HG02885 (cell line): ENCODE measurements at regions not wholly inside any gene's neighbourhood (a gene's known extent, or its start where the extent isn't known, plus 50 kb on each side); places are given as distances from the start of the nearest gene placed in this dataset.
"Not testable (repeated sequence)": the region's sequence is repeated elsewhere in the genome, so short reads cannot be mapped to it uniquely, and the experiment has no call there.

Experiments
- ATAC-seq: cut with Tn5 transposase; IDR thresholded peaks from one replicate; pipeline ENCODE4 v1.9.1; 2021; ENCODE audit warnings: mild to moderate bottlenecking; ENCODE audit not compliant: unreplicated experiment, poor library complexity

DNA sequence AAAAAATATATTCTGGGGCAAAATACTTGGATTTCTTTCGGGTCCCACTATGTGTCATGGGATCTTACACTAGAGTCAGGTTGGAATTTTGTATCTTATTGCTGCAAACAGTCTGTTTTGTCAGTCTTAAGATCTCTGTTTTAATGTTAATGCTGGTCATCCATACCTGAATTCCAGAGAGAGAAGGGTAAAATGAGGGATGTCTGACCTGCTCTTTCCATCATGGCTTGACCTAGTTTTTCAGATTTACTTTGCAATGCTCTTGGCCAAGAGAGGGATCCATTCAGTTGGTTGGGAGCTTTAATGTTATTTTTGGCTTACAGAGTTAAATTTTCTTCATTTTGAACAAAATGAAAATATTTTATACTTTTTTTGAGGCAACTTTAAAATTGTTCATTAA lies 117.2 kb downstream of the CASP12 start:
- no peak for ATAC-seq

GRCh38 chr11:104776501-104777170 lies 121.6 kb downstream of the CASP12 start:
- no peak for ATAC-seq

DNA sequence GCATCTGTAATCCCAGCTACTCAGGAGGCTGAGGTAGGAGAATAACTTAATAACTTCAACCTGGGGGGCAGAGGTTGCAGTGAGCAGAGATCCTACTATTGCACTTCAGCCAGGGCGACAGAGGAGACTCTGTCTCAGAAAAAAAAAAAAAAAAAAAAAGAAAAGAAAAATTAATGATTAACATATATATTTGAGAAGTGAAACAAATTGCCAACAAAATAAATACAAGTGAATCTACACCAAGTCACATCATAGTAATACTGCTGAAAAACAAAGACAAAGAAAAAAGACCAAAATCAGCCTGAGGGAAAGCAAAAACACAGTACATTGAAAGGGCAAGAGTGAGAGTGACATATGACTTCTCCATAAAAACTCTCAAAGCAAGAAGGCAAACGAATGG lies 123.7 kb downstream of the CASP12 start:
- no peak for ATAC-seq

DNA sequence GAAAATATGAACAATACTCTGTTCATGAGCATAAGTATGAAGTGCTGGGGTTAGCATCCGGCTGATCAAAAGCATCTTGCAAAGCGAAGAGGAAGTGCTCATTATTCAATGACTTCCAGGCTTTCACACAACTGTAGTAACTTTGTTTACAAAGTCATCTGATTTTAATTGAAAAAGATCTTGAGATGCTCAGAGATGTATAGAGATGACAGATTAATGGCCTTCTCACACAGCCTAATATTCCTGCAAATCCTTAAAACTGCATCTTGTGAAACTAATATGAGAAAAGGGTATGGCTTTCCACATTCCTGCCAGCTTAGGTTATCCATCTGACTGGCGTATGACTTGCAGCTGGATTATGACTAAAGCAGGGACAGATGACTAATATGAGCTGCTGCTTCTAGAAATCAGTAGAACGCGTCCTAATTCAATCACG lies 125.4 kb downstream of the CASP12 start:
- ATAC-seq = no peak

GRCh38 chr11:104771763-104772162 lies 126.5 kb downstream of the CASP12 start:
- ATAC-seq = no peak

DNA sequence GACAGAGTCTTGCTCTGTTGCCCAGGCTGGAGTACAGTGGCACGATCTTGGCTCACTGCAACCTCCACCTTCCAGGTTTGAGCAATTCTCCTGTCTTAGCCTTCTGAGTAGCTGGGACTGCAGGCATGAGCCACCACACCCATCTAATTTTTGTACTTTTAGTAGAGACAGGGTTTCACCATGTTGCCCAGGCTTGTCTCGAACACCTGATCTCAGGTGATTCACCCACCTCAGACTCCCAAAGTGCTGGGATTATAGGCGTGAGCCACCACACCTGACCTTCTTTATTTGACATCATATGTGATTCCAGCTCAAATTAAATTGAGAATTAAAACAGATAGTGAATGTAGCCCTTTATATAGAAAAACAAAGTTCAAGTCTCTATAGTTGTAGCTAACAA lies 127.2 kb downstream of the CASP12 start:
- not testable (repeated sequence) for ATAC-seq

GRCh38 chr11:104765401-104766095 lies 132.7 kb downstream of the CASP12 start:
- no peak for ATAC-seq

DNA sequence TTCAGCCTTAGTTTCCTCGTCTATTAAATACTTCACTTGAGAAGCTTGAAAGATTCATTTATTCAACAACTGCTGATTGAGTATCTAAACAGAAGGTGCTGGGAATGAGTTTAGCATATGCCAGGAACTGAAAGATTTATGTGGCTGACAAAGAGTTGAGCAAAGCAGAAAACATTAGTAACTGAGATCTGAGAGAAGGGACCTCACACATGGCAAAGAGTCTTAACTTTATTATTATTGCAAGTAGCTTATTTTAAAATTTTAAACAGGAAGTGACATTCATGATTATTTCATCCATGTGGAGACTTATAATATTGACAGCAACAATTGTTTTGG lies 133.6 kb downstream of the CASP12 start:
- no peak for ATAC-seq

GRCh38 chr11:104763930-104764709 lies 134.1 kb downstream of the CASP12 start:
- no peak for ATAC-seq

- ATAC-seq = no peak
These were observed 136.7 kb downstream of the CASP12 start for GRCh38 chr11:104761511-104761910.

DNA sequence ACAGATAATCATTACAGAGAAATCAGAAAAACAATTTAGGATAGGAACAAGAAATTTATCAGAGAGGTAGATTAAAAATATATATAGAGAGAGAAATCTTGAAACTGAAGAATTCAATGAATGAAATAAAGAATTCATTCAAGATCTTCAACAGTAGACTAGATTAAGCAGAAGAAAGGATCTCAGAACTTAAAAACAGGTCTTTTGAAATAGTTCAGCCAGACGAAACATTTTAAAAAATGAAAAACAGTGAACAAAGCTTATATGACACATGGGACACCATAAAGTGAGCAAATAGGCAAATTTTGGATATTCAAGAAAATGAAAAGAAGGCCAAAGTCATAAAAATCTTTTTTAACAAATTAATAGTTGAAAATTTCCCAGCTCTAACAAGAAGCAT lies 138.8 kb downstream of the CASP12 start:
- no peak for ATAC-seq

GRCh38 chr11:104738918-104739317 lies 159.3 kb downstream of the CASP12 start:
- ATAC-seq = no peak

- no peak for ATAC-seq
These were observed 160.1 kb downstream of the CASP12 start for GRCh38 chr11:104738208-104738607.

- ATAC-seq = no peak
These were observed 161.8 kb downstream of the CASP12 start for GRCh38 chr11:104736502-104736901.

DNA sequence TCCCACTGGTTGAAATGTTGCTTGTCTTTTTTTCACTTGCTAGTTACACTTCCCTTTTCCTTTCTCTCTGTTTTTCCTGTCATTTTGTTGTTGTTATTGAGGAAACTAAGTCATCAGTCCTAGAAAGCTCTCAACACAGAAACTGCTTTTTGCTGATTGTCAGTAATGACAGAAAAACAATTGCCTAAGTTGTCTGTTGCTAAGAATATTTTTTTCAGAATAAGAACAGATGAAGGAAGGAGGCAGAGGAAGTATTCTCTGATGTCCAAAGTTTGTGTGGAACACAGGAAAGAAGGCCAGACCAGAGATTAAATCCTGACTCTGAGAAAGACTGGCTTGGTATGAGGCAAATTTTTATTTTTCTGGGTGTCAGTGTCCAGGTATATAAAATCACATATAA lies 163.3 kb downstream of the CASP12 start:
- ATAC-seq = no peak

DNA sequence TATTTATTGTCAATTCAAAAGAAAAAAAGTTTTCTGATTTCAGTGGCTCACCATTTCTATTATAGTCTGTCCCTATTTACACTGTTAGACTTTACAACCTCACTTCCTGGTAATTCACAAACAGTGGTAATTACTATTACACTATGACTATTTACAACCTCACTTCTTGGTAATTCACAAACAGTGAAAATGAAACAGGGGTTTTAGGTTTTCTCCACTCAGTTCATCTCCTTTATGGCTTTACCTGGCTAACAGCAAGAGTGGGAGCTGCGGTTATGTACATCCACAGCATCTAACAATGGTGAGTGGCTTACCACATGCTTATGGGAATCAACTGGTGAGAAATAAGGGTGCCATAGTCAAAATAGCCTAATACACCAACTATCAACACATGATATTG lies 166.4 kb downstream of the CASP12 start:
- no peak for ATAC-seq

DNA sequence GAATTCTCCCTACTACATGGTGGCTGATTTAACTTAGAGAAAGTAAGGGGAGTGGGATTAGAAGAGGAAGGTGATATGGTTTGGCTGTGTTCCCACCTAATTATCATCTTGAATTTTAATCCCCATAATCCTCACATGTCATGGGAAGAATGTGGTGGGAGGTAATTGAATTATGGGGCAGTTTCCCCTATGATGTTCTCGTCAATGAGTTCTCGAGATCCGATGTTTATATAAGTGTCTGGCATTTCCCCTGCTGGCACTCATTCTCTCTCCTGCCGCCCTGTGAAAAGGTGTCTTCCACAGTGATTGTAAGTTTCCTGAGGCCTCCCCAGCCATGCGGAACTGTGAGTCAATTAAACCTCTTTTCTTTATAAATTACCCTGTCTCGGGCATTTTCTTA lies 169.3 kb downstream of the CASP12 start:
- no peak for ATAC-seq

DNA sequence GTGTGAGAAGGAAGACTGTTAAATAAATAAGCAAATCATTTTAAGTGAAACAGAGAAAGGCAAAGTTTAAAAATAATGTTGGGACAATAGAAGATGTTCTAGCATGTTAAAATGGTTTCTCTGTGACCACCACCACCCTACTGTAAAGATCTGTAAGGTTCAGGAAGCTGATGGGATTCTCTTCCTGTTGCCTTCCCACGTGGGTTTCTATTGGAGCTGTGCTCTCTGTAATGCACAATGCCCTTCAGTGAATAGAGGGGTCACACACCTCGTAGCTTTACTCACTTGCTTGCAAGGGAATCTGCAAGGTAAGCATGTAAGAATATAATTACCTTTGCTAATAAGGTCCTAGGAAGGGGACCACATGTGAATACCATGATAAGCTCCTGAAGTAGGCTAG lies 170.5 kb downstream of the CASP12 start:
- no peak for ATAC-seq

DNA sequence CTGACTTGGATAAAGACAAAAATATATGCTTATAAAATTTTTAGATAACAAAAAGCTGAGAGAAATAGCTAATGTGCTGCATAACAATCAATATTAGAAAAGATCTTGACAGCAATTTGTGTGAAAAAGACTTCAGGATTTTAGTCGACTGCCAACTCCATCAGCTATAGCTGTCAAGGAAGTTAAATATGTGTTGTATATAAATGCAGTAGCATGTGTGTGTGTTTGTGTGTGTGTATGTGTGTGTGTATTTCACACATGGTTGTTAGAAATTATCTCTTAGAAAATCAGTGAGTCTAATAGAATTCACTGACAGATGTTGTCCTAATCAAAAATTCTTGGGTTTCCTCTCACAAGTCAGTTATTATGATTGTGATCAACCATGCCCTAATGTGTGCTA lies 171.2 kb downstream of the CASP12 start:
- ATAC-seq = no peak

GRCh38 chr11:104725796-104726408 lies 172.4 kb downstream of the CASP12 start:
- ATAC-seq = no peak

DNA sequence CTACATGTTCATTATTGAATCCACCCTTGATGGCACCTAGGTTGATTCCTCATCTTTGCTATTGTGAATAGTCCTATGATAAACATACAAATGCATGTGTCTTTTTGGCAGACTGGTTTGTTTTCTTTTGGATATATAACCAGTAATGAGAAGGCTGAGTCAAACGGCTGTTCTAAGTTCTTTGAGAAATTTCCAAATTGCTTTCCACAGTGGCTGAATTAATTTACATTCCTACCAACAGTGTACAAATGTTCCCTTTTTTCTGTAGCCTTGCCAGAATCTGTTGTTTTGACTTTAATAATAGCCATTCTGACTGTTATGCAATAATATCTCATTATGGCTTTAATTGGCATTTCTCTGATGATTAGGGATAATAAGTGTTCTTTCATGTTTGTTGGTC lies 184.9 kb downstream of the CASP12 start:
- no peak for ATAC-seq
